HepG2 (cell line): ENCODE measurements at regions not wholly inside any gene's neighbourhood (a gene's known extent, or its start where the extent isn't known, plus 50 kb on each side); places are given as distances from the start of the nearest gene placed in this dataset.

Experiments used
- ATAC-seq: fragments of 200-7000 bp; cut with Tn5 transposase; 3 replicates; pipeline ENCODE4 v1.9.1; 2020; ENCODE audit warnings: mild to moderate bottlenecking, moderate library complexity
- BruUV-seq: library from RNA; stranded (reverse); fragments of 400-500 nt; replicated peaks from 2 replicates; lab custom pipeline; 2021; lab: Mats Ljungman, UMichigan
- CTCF ChIA-PET: fragments of 300-600 bp; formaldehyde crosslinking; extraction: SDS; loops from one replicate; lab custom pipeline; 2021; ENCODE audit warnings: low total read pairs, inconsistent platforms, low intra/inter-chr PET ratio; lab: Yijun Ruan, JAX
- POLR2A ChIA-PET: fragments of 350-600 bp; sonication (Branson Sonifier 250); formaldehyde crosslinking; loops from one replicate; lab custom pipeline; 2020; ENCODE audit warnings: antibody characterized with exemption, inconsistent platforms; lab: Yijun Ruan, JAX
- DNase-seq: peaks from one replicate; pipeline ENCODE4 v3.0.0-alpha.2; 2015; ENCODE audit warnings: low spot score
- FAIRE-seq: peaks from 3 replicates; lab custom pipeline; 2011; peaks lifted over from hg19 to GRCh38; lab: Jason Lieb, UNC
- H2AFZ ChIP-seq: one replicate; pipeline ENCODE4 v1.6.1; 2011; ENCODE audit warnings: low read length, inconsistent platforms
- H3K27ac ChIP-seq: fragments of 300-600 bp; 3 replicates; pipeline ENCODE4 v1.8.0; 2011; ENCODE audit warnings: mixed run types, mild to moderate bottlenecking, mixed read lengths, low read length, inconsistent platforms; ENCODE audit not compliant: insufficient read depth; ENCODE audit errors: extremely low read length
- H3K27me3 ChIP-seq, 2 experiments: fragments of 200-600 bp in 1 of 2; 2 replicates in 1 of 2; 3 replicates in 1 of 2; pipeline versions ENCODE4 v1.6.0 to v1.8.0; 2011; ENCODE audit warnings: low read length in 2 of 2, mild to moderate bottlenecking in 2 of 2, moderate library complexity in 2 of 2, inconsistent platforms in 1 of 2; ENCODE audit not compliant: insufficient read depth in 2 of 2, control insufficient read depth in 1 of 2
- H3K36me3 ChIP-seq, 2 experiments: fragments of 200-600 bp in 1 of 2; replicated peaks in 1 of 2; 2 replicates in 1 of 2; 3 replicates in 1 of 2; pipeline versions ENCODE4 v1.5.1 to v1.8.0; 2011; ENCODE audit warnings: low read length in 2 of 2, inconsistent platforms in 1 of 2; ENCODE audit not compliant: insufficient read depth in 2 of 2, control insufficient read depth in 1 of 2
- H3K4me1 ChIP-seq: 2 replicates; pipeline ENCODE4 v1.5.1; 2012; ENCODE audit warnings: low read length, inconsistent platforms; ENCODE audit not compliant: insufficient read depth
- H3K4me2 ChIP-seq: 2 replicates; pipeline ENCODE4 v1.6.0; 2011; ENCODE audit warnings: low read depth, low read length, inconsistent platforms
- H3K4me3 ChIP-seq, 3 experiments: fragments of 200-600 bp in 1 of 3; sonication (generic), shearing (Covaris generic) in 1 of 3; replicated peaks in 1 of 3; 2 replicates each; pipeline ENCODE4 v1.5.1; 2011 to 2016; ENCODE audit warnings: low read length in 3 of 3, inconsistent platforms in 2 of 3, low read depth in 2 of 3, mild to moderate bottlenecking in 2 of 3, control low read depth in 1 of 3, mixed read lengths in 1 of 3; ENCODE audit not compliant: insufficient read depth in 1 of 3
- H3K79me2 ChIP-seq: one replicate; pipeline ENCODE4 v1.6.1; 2011; ENCODE audit warnings: low read length, inconsistent platforms; ENCODE audit not compliant: insufficient read depth
- H3K9ac ChIP-seq: 2 replicates; pipeline ENCODE4 v1.6.0; 2011; ENCODE audit warnings: mild to moderate bottlenecking, low read depth, low read length, inconsistent platforms; ENCODE audit not compliant: insufficient read depth
- H3K9me3 ChIP-seq: 2 replicates; pipeline ENCODE4 v1.5.1; 2012; ENCODE audit warnings: mild to moderate bottlenecking, low read length
- H4K20me1 ChIP-seq: 2 replicates; pipeline ENCODE4 v1.6.0; 2011; ENCODE audit warnings: inconsistent platforms, mild to moderate bottlenecking, low read length, moderate library complexity; ENCODE audit not compliant: insufficient read depth
- ERF ChIP-seq: IDR thresholded peaks from 2 replicates; pipeline ENCODE4 v1.6.1; 2018; ENCODE audit warnings: missing biosample characterization, missing genetic modification reagents
- HMGXB3 ChIP-seq: sonication (generic); formaldehyde crosslinking; IDR thresholded peaks from 2 replicates; pipeline ENCODE4 v1.4.0; 2020; ENCODE audit warnings: missing genetic modification reagents, borderline replicate concordance
- HNF1B ChIP-seq: sonication (generic); formaldehyde crosslinking; IDR thresholded peaks from 2 replicates; pipeline ENCODE4 v1.5.1; 2020; ENCODE audit warnings: mild to moderate bottlenecking, moderate library complexity, missing genetic modification reagents
- KLF13 ChIP-seq: sonication (generic); formaldehyde crosslinking; IDR thresholded peaks from 2 replicates; pipeline ENCODE4 v1.4.0; 2020; ENCODE audit warnings: mild to moderate bottlenecking, missing genetic modification reagents
- UBTF ChIP-seq: sonication (generic); formaldehyde crosslinking; IDR thresholded peaks from 2 replicates; pipeline ENCODE4 v1.4.0; 2020; ENCODE audit warnings: mild to moderate bottlenecking, missing genetic modification reagents
- ZHX2 ChIP-seq, 2 experiments: sonication (generic) in 1 of 2; formaldehyde crosslinking in 1 of 2; IDR thresholded peaks; 2 replicates each; pipeline versions ENCODE4 v1.6.1 to v1.9.0; 2014 to 2022; ENCODE audit warnings: antibody characterized with exemption in 1 of 2, borderline replicate concordance in 1 of 2, inconsistent platforms in 1 of 2, low read depth in 1 of 2, missing genetic modification reagents in 1 of 2
- ZNF121 ChIP-seq: sonication (generic); formaldehyde crosslinking; IDR thresholded peaks from 2 replicates; pipeline ENCODE4 v1.5.0; 2020; ENCODE audit warnings: mild to moderate bottlenecking, missing genetic modification reagents
- ZNF782 ChIP-seq: sonication (generic); formaldehyde crosslinking; IDR thresholded peaks from 2 replicates; pipeline ENCODE4 v1.4.0; 2020; ENCODE audit warnings: missing genetic modification reagents, mild to moderate bottlenecking, borderline replicate concordance
- WGBS: methylation state at CpG from one replicate; pipeline ENCODE4 v1.1.6; 2017; ENCODE audit warnings: low lambda C conversion rate; 5-methylcytosine and 5-hydroxymethylcytosine counted together
- in situ Hi-C: cut with HindIII; loops from 2 replicates; pipeline ENCODE4 v1.10.0; 2017; ENCODE audit warnings: low pct_unique_long_range_greater_than_20kb; ENCODE audit not compliant: extremely low pct_ligation_motif_present
- intact Hi-C: fragments of 100-400 bp; cut with micrococcal nuclease; formaldehyde crosslinking; loops from one replicate; pipeline ENCODE4 v1.10.0; 2022; ENCODE audit not compliant: unreplicated experiment

GRCh38 chr3:193822492-193823212 lies 229.6 kb downstream of the OPA1 start:
- BruUV-seq: no TSS peak
- ATAC-seq (no peak), FAIRE-seq (no peak), DNase-seq (no peak)
- H3K79me2 ChIP-seq: no peaks in the 10 kb centered on the region
- H3K9me3 ChIP-seq: no peaks in the 10 kb centered on the region
- H3K27me3 ChIP-seq: peaks cover 3 to 31% of the 10 kb centered on the region in 2 experiments; a peak in 3 of 5 replicates
- 32% methylated on average over 3 of the region's 3 CpGs for WGBS
- no peaks in the 10 kb centered on the region for H4K20me1 ChIP-seq
- no peaks in the 10 kb centered on the region for H3K36me3 ChIP-seq
- ChIA-PET POLR2A (no interaction called here), CTCF (no interaction called here)
- H3K9ac ChIP-seq: no peak overlapping the region
- no peaks in the 10 kb centered on the region for H3K4me1 ChIP-seq
- H2AFZ ChIP-seq: no peak overlapping the region
- intact Hi-C loops (no loop called here), in situ Hi-C loops (no loop called here)
- H3K27ac ChIP-seq: no peak overlapping the region
- no peak overlapping the region for H3K4me2 ChIP-seq
- no peak overlapping the region for H3K4me3 ChIP-seq
- no peak for TF ChIP-seq UBTF
- TF ChIP-seq ZNF121 (CRISPR knock-in tag): no peak
- TF ChIP-seq ERF (CRISPR knock-in tag): no peak
- no peak for TF ChIP-seq HMGXB3
- TF ChIP-seq HNF1B (CRISPR knock-in tag): no peak
- no peak for TF ChIP-seq KLF13 (CRISPR knock-in tag)
- no peak for TF ChIP-seq ZHX2 (IDR thresholded peaks at IDR 0.05; ENCODE audit: low read depth)
- no peak for TF ChIP-seq ZHX2 (CRISPR knock-in tag; IDR thresholded peaks at IDR 0.05; ENCODE audit: borderline replicate concordance)
- TF ChIP-seq ZNF782: no peak
